HepG2 (cell line): ENCODE measurements at regions not wholly inside any gene's neighbourhood (a gene's known extent, or its start where the extent isn't known, plus 50 kb on each side); places are given as distances from the start of the nearest gene placed in this dataset.

Source experiments
- CBX5 ChIP-seq: sonication (generic); formaldehyde crosslinking; IDR thresholded peaks from 2 replicates; pipeline ENCODE4 v1.4.0; 2020; ENCODE audit warnings: missing genetic modification reagents, borderline replicate concordance
- KAT2B ChIP-seq: fragments of 150-350 bp; IDR thresholded peaks from 2 replicates; pipeline ENCODE4 v1.6.1; 2014; ENCODE audit warnings: low read depth, low read length, borderline replicate concordance
- KLF12 ChIP-seq: sonication (generic); formaldehyde crosslinking; IDR thresholded peaks from 2 replicates; pipeline ENCODE4 v1.4.0; 2020; ENCODE audit warnings: missing genetic modification reagents, borderline replicate concordance
- NFE2L2 ChIP-seq: fragments of 150-350 bp; IDR thresholded peaks from 2 replicates; pipeline ENCODE4 v1.6.1; 2014; ENCODE audit warnings: low read length
- POGZ ChIP-seq: sonication (generic); formaldehyde crosslinking; IDR thresholded peaks from 2 replicates; pipeline ENCODE4 v1.4.0; 2020; ENCODE audit warnings: mild to moderate bottlenecking, missing genetic modification reagents
- SOX5 ChIP-seq: IDR thresholded peaks from 2 replicates; pipeline ENCODE4 v1.6.1; 2016; ENCODE audit warnings: borderline replicate concordance
- SP5 ChIP-seq: IDR thresholded peaks from 2 replicates; pipeline ENCODE4 v1.6.1; 2016; ENCODE audit warnings: low read depth, borderline replicate concordance
- SRSF1 ChIP-seq: fragments of 200-400 bp; formaldehyde crosslinking; optimal IDR thresholded peaks from 2 replicates; pipeline ENCODE3; 2017; ENCODE audit warnings: mild to moderate bottlenecking, low read depth, low read length, moderate library complexity
- STAT5B ChIP-seq: sonication (generic); formaldehyde crosslinking; IDR thresholded peaks from 2 replicates; pipeline ENCODE4 v1.4.0; 2020; ENCODE audit warnings: missing genetic modification reagents
- ZMYM4 ChIP-seq: sonication (generic); formaldehyde crosslinking; IDR thresholded peaks from 2 replicates; pipeline ENCODE4 v1.8.1; 2023; ENCODE audit warnings: mild to moderate bottlenecking, missing genetic modification reagents
- ZNF263 ChIP-seq: sonication (generic); formaldehyde crosslinking; IDR thresholded peaks from 2 replicates; pipeline ENCODE4 v1.4.0; 2020; ENCODE audit warnings: missing genetic modification reagents
- ZNF382 ChIP-seq: sonication (generic); formaldehyde crosslinking; IDR thresholded peaks from 2 replicates; pipeline ENCODE4 v1.5.0; 2020; ENCODE audit warnings: missing genetic modification reagents, mild to moderate bottlenecking, borderline replicate concordance
- ZNF570 ChIP-seq: sonication (generic); formaldehyde crosslinking; IDR thresholded peaks from 2 replicates; pipeline ENCODE4 v1.4.0; 2020; ENCODE audit warnings: mild to moderate bottlenecking, missing genetic modification reagents, borderline replicate concordance
- TF ChIP-seq, protein P1 (sequence below): IDR thresholded peaks from 2 replicates; pipeline ENCODE4 v1.6.1; 2016; ENCODE audit warnings: low read depth, missing genetic modification reagents, missing compliant biosample characterization
- TF ChIP-seq, protein P2 (sequence below): sonication (generic); formaldehyde crosslinking; IDR thresholded peaks from 2 replicates; pipeline ENCODE4; 2020; ENCODE audit warnings: missing genetic modification reagents, mild to moderate bottlenecking, borderline replicate concordance
- TF ChIP-seq, protein P3 (sequence below): sonication (generic); formaldehyde crosslinking; IDR thresholded peaks from 2 replicates; pipeline ENCODE4 v1.8.1; 2022; ENCODE audit warnings: mild to moderate bottlenecking, missing genetic modification reagents
- TF ChIP-seq, protein P4 (sequence below): sonication (generic); formaldehyde crosslinking; IDR thresholded peaks from 2 replicates; pipeline ENCODE4 v1.9.0; 2021; ENCODE audit warnings: missing genetic modification reagents, mild to moderate bottlenecking, borderline replicate concordance

DNA sequence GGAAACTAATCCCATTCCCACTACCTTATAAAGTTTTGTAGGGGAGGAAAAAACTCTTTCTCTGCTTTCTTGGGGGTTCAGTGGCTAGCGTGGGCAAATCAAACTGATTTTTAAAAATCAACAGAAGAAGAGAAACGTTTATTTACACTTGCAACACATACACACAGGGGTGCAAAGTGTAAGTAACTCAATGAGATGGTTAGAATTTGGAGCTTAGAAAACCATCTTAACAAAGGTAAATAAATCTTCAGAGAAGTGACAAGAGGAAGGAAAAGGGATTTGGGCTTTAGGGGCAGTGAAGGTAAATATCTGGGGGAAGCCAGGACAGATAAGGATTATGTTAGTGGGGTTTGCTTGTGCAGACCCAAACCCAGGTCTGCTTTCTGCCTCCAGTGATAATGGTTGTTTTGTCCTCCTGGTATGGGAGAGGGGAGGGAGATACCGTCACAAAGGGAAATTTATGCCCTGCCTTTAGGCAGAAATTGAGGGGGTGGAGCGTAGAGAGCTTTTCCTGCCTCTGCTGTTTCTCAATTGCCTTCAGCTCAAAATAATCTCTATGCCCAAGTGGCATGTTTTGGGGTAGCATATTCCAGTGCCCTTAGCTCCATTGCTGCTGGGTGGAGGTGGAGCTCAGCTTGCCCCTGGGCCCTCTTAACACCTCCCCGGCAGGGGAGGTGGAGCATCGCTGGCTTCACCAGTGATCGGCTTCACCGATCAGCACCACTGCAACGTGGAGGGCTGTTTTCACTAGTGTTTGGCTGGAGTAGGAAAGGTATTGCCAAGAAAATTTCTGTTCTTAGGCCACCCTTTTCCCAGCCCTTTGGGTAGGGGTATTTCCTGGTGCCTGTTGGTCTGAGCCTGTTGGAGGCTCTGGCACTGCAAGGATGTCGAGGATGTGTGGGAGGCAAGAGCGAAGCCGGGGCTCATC, 92.2 kb downstream of the TEX51 start (continued):
- TF ChIP-seq, protein P1, sequence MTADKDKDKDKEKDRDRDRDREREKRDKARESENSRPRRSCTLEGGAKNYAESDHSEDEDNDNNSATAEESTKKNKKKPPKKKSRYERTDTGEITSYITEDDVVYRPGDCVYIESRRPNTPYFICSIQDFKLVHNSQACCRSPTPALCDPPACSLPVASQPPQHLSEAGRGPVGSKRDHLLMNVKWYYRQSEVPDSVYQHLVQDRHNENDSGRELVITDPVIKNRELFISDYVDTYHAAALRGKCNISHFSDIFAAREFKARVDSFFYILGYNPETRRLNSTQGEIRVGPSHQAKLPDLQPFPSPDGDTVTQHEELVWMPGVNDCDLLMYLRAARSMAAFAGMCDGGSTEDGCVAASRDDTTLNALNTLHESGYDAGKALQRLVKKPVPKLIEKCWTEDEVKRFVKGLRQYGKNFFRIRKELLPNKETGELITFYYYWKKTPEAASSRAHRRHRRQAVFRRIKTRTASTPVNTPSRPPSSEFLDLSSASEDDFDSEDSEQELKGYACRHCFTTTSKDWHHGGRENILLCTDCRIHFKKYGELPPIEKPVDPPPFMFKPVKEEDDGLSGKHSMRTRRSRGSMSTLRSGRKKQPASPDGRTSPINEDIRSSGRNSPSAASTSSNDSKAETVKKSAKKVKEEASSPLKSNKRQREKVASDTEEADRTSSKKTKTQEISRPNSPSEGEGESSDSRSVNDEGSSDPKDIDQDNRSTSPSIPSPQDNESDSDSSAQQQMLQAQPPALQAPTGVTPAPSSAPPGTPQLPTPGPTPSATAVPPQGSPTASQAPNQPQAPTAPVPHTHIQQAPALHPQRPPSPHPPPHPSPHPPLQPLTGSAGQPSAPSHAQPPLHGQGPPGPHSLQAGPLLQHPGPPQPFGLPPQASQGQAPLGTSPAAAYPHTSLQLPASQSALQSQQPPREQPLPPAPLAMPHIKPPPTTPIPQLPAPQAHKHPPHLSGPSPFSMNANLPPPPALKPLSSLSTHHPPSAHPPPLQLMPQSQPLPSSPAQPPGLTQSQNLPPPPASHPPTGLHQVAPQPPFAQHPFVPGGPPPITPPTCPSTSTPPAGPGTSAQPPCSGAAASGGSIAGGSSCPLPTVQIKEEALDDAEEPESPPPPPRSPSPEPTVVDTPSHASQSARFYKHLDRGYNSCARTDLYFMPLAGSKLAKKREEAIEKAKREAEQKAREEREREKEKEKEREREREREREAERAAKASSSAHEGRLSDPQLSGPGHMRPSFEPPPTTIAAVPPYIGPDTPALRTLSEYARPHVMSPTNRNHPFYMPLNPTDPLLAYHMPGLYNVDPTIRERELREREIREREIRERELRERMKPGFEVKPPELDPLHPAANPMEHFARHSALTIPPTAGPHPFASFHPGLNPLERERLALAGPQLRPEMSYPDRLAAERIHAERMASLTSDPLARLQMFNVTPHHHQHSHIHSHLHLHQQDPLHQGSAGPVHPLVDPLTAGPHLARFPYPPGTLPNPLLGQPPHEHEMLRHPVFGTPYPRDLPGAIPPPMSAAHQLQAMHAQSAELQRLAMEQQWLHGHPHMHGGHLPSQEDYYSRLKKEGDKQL (CRISPR knock-in tag), result 0 out of 2 replicates have a peak, but pooled peaks have one; percentile 44
- no peak for TF ChIP-seq ZNF263 (CRISPR knock-in tag)
- peak; percentile 36; the same call in 1 of the 2 replicates for TF ChIP-seq POGZ
- TF ChIP-seq SOX5 (CRISPR knock-in tag), result peak; percentile 66
- TF ChIP-seq, protein P2, sequence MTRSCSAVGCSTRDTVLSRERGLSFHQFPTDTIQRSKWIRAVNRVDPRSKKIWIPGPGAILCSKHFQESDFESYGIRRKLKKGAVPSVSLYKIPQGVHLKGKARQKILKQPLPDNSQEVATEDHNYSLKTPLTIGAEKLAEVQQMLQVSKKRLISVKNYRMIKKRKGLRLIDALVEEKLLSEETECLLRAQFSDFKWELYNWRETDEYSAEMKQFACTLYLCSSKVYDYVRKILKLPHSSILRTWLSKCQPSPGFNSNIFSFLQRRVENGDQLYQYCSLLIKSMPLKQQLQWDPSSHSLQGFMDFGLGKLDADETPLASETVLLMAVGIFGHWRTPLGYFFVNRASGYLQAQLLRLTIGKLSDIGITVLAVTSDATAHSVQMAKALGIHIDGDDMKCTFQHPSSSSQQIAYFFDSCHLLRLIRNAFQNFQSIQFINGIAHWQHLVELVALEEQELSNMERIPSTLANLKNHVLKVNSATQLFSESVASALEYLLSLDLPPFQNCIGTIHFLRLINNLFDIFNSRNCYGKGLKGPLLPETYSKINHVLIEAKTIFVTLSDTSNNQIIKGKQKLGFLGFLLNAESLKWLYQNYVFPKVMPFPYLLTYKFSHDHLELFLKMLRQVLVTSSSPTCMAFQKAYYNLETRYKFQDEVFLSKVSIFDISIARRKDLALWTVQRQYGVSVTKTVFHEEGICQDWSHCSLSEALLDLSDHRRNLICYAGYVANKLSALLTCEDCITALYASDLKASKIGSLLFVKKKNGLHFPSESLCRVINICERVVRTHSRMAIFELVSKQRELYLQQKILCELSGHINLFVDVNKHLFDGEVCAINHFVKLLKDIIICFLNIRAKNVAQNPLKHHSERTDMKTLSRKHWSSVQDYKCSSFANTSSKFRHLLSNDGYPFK (CRISPR knock-in tag), result no peak
- TF ChIP-seq NFE2L2, result no peak
- TF ChIP-seq SRSF1, result no peak
- peak; percentile 60; the same call in 1 of the 2 replicates for TF ChIP-seq SP5
- TF ChIP-seq KAT2B, result no peak
- TF ChIP-seq ZMYM4 (CRISPR knock-in tag), result no peak
- no peak for TF ChIP-seq CBX5 (CRISPR knock-in tag)
- TF ChIP-seq ZNF570 (CRISPR knock-in tag), result no peak
- no peak for TF ChIP-seq KLF12 (CRISPR knock-in tag)
- TF ChIP-seq, protein P3, sequence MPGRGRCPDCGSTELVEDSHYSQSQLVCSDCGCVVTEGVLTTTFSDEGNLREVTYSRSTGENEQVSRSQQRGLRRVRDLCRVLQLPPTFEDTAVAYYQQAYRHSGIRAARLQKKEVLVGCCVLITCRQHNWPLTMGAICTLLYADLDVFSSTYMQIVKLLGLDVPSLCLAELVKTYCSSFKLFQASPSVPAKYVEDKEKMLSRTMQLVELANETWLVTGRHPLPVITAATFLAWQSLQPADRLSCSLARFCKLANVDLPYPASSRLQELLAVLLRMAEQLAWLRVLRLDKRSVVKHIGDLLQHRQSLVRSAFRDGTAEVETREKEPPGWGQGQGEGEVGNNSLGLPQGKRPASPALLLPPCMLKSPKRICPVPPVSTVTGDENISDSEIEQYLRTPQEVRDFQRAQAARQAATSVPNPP (CRISPR knock-in tag), result no peak; the same call in 1 of the 2 replicates
- no peak for TF ChIP-seq ZNF382 (CRISPR knock-in tag)
- no peak for TF ChIP-seq STAT5B (CRISPR knock-in tag)
- TF ChIP-seq, protein P4, sequence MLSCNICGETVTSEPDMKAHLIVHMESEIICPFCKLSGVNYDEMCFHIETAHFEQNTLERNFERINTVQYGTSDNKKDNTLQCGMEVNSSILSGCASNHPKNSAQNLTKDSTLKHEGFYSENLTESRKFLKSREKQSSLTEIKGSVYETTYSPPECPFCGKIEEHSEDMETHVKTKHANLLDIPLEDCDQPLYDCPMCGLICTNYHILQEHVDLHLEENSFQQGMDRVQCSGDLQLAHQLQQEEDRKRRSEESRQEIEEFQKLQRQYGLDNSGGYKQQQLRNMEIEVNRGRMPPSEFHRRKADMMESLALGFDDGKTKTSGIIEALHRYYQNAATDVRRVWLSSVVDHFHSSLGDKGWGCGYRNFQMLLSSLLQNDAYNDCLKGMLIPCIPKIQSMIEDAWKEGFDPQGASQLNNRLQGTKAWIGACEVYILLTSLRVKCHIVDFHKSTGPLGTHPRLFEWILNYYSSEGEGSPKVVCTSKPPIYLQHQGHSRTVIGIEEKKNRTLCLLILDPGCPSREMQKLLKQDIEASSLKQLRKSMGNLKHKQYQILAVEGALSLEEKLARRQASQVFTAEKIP (CRISPR knock-in tag), result no peak
